WTC11 (cell line): ENCODE measurements at regions not wholly inside any gene's neighbourhood (a gene's known extent, or its start where the extent isn't known, plus 50 kb on each side); places are given as distances from the start of the nearest gene placed in this dataset.

Source experiments
- ATF2 ChIP-seq: sonication (generic); formaldehyde crosslinking; IDR thresholded peaks from 2 replicates; pipeline ENCODE4 v1.8.1; 2022; ENCODE audit warnings: low read depth, missing genetic modification reagents, borderline replicate concordance
- CTCF ChIP-seq: fragments of 200-600 bp; IDR thresholded peaks from 2 replicates; pipeline ENCODE4 v1.8.0; 2022; ENCODE audit warnings: antibody characterized with exemption
- ETV6 ChIP-seq: sonication (generic); formaldehyde crosslinking; IDR thresholded peaks from 2 replicates; pipeline ENCODE4 v1.8.1; 2022; ENCODE audit warnings: mild to moderate bottlenecking, missing genetic modification reagents
- FOXP4 ChIP-seq: sonication (generic); formaldehyde crosslinking; IDR thresholded peaks from 2 replicates; pipeline ENCODE4 v1.8.0; 2022; ENCODE audit warnings: mild to moderate bottlenecking, missing genetic modification reagents
- JUN ChIP-seq: sonication (generic); formaldehyde crosslinking; IDR thresholded peaks from 2 replicates; pipeline ENCODE4 v1.8.0; 2023; ENCODE audit warnings: mild to moderate bottlenecking, missing genetic modification reagents
- SP1 ChIP-seq: sonication (generic); formaldehyde crosslinking; conservative IDR thresholded peaks from 2 replicates; pipeline ENCODE4 v1.8.1; 2022; ENCODE audit warnings: missing genetic modification reagents
- TEAD4 ChIP-seq: sonication (generic); formaldehyde crosslinking; IDR thresholded peaks from 2 replicates; pipeline ENCODE4 v1.8.0; 2022; ENCODE audit warnings: mild to moderate bottlenecking, missing genetic modification reagents
- ZNF219 ChIP-seq: sonication (generic); formaldehyde crosslinking; IDR thresholded peaks from 2 replicates; pipeline ENCODE4 v1.8.0; 2023; ENCODE audit warnings: missing genetic modification reagents, mild to moderate bottlenecking, borderline replicate concordance
- ZNF263 ChIP-seq: sonication (generic); formaldehyde crosslinking; IDR thresholded peaks from 2 replicates; pipeline ENCODE4 v1.8.1; 2022; ENCODE audit warnings: low read depth, mild to moderate bottlenecking, moderate library complexity, missing genetic modification reagents
- TF ChIP-seq, protein P1 (sequence below): fragments of 250-450 bp; sonication (Bioruptor Pico); IDR thresholded peaks from 2 replicates; pipeline ENCODE4 v2.1.2; 2022; ENCODE audit warnings: mild to moderate bottlenecking, moderate library complexity
- TF ChIP-seq, protein P2 (sequence below): sonication (generic); formaldehyde crosslinking; IDR thresholded peaks from 2 replicates; pipeline ENCODE4 v1.8.1; 2023; ENCODE audit warnings: mild to moderate bottlenecking, missing genetic modification reagents, moderate library complexity

GRCh38 chr18:56062931-56063330, 474.9 kb upstream of the TCF4 start:
- no peak for TF ChIP-seq CTCF
- TF ChIP-seq, protein P1, sequence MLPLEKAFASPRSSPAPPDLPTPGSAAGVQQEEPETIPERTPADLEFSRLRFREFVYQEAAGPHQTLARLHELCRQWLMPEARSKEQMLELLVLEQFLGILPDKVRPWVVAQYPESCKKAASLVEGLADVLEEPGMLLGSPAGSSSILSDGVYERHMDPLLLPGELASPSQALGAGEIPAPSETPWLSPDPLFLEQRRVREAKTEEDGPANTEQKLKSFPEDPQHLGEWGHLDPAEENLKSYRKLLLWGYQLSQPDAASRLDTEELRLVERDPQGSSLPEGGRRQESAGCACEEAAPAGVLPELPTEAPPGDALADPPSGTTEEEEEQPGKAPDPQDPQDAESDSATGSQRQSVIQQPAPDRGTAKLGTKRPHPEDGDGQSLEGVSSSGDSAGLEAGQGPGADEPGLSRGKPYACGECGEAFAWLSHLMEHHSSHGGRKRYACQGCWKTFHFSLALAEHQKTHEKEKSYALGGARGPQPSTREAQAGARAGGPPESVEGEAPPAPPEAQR (CRISPR knock-in tag): no peak
- TF ChIP-seq, protein P2, sequence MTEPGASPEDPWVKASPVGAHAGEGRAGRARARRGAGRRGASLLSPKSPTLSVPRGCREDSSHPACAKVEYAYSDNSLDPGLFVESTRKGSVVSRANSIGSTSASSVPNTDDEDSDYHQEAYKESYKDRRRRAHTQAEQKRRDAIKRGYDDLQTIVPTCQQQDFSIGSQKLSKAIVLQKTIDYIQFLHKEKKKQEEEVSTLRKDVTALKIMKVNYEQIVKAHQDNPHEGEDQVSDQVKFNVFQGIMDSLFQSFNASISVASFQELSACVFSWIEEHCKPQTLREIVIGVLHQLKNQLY: no peak
- no peak for TF ChIP-seq ZNF219
- TF ChIP-seq JUN (CRISPR knock-in tag): no peak
- TF ChIP-seq ETV6 (CRISPR knock-in tag): no peak
- TF ChIP-seq TEAD4 (CRISPR knock-in tag): no peak
- no peak for TF ChIP-seq FOXP4
- no peak for TF ChIP-seq SP1
- TF ChIP-seq ZNF263: no peak
- TF ChIP-seq ATF2 (CRISPR knock-in tag): no peak
